K562 (cell line): ENCODE measurements at regions not wholly inside any gene's neighbourhood (a gene's known extent, or its start where the extent isn't known, plus 50 kb on each side); places are given as distances from the start of the nearest gene placed in this dataset.

ENCODE experiments used
- ATAC-seq: fragments of 200-7000 bp; cut with Tn5 transposase; 3 replicates; pipeline ENCODE4 v1.9.1; 2020; ENCODE audit warnings: moderate library complexity
- BruUV-seq: library from RNA; stranded (reverse); fragments of 400-500 nt; replicated peaks from 2 replicates; lab custom pipeline; 2021; lab: Mats Ljungman, UMichigan
- CTCF ChIA-PET: fragments of 300-600 bp; formaldehyde crosslinking; extraction: SDS; loops from one replicate; lab custom pipeline; 2021; ENCODE audit warnings: low intra/inter-chr PET ratio; lab: Yijun Ruan, JAX
- POLR2A ChIA-PET: fragments of 300-600, 350-650 bp; sonication (Branson Sonifier 250); formaldehyde crosslinking; extraction: SDS; loops from one replicate; lab custom pipeline; 2021; ENCODE audit warnings: antibody characterized with exemption, inconsistent platforms; lab: Yijun Ruan, JAX
- DNase-seq, 4 experiments: peaks; one replicate each; pipeline versions ENCODE4 v3.0.0 to v3.0.0-alpha.2; 2011 to 2018; ENCODE audit warnings: low spot score in 3 of 4, mixed read lengths in 3 of 4; ENCODE audit errors: extremely low read depth in 1 of 4
- FAIRE-seq: peaks from 2 replicates; lab custom pipeline; 2011; peaks lifted over from hg19 to GRCh38; lab: Jason Lieb, UNC
- H2AFZ ChIP-seq: 2 replicates; pipeline ENCODE4 v1.6.0; 2011; ENCODE audit warnings: low read depth, low read length, control low read depth, inconsistent platforms
- H3K27ac ChIP-seq: fragments of 200-600 bp; 3 replicates; pipeline ENCODE4 v1.8.0; 2011; ENCODE audit warnings: low read depth, mild to moderate bottlenecking, control low read depth, inconsistent platforms, low read length, moderate library complexity, mixed read lengths; ENCODE audit errors: extremely low read depth
- H3K27me3 ChIP-seq, 2 experiments: fragments of 300-600 bp in 1 of 2; 2 replicates in 1 of 2; 3 replicates in 1 of 2; pipeline versions ENCODE4 v1.6.0 to v1.8.0; 2011; ENCODE audit warnings: inconsistent platforms in 2 of 2, low read length in 2 of 2, mild to moderate bottlenecking in 1 of 2, mixed read lengths in 1 of 2, moderate library complexity in 1 of 2; ENCODE audit not compliant: control insufficient read depth in 2 of 2, insufficient read depth in 2 of 2
- H3K36me3 ChIP-seq: fragments of 300-600 bp; 3 replicates; pipeline ENCODE4 v1.8.0; 2011; ENCODE audit warnings: mild to moderate bottlenecking, low read length, inconsistent platforms; ENCODE audit not compliant: control insufficient read depth, insufficient read depth
- H3K4me1 ChIP-seq, 2 experiments: fragments of 200-600 bp in 1 of 2; replicated peaks in 1 of 2; 2 replicates in 1 of 2; 3 replicates in 1 of 2; pipeline versions ENCODE4 v1.5.1 to v1.8.0; 2011; ENCODE audit warnings: inconsistent platforms in 2 of 2, low read length in 2 of 2, mild to moderate bottlenecking in 1 of 2, mixed read lengths in 1 of 2, moderate library complexity in 1 of 2; ENCODE audit not compliant: control insufficient read depth in 2 of 2, insufficient read depth in 2 of 2
- H3K4me2 ChIP-seq: 2 replicates; pipeline ENCODE4 v1.6.1; 2011; ENCODE audit warnings: low read length, control low read depth, inconsistent platforms, mixed read lengths; ENCODE audit not compliant: insufficient read depth
- H3K4me3 ChIP-seq: fragments of 200-600 bp; sonication (generic), shearing (Covaris generic); 2 replicates; pipeline ENCODE4 v1.5.1; 2016; ENCODE audit warnings: control low read depth, inconsistent platforms
- H3K79me2 ChIP-seq: fragments of 200-600 bp; 3 replicates; pipeline ENCODE4 v1.8.0; 2011; ENCODE audit warnings: low read length, inconsistent platforms; ENCODE audit not compliant: control insufficient read depth, insufficient read depth
- H3K9ac ChIP-seq, 2 experiments: 2 replicates each; pipeline versions ENCODE4 v1.6.0 to v1.6.1; 2011; ENCODE audit warnings: low read depth in 2 of 2, low read length in 2 of 2, control low read depth in 1 of 2, inconsistent platforms in 1 of 2, mild to moderate bottlenecking in 1 of 2, mixed read lengths in 1 of 2; ENCODE audit not compliant: insufficient read depth in 1 of 2
- H3K9me1 ChIP-seq: one replicate; pipeline ENCODE4 v1.6.0; 2011; ENCODE audit warnings: inconsistent platforms, mild to moderate bottlenecking, low read length, moderate library complexity; ENCODE audit not compliant: control insufficient read depth, insufficient read depth
- H3K9me3 ChIP-seq: replicated peaks from 2 replicates; pipeline ENCODE4 v1.5.1; 2011; ENCODE audit warnings: low read depth, low read length, inconsistent platforms; ENCODE audit not compliant: control insufficient read depth, insufficient read depth
- H4K20me1 ChIP-seq: replicated peaks from 2 replicates; pipeline ENCODE4 v1.6.1; 2011; ENCODE audit warnings: low read length, inconsistent platforms, mixed read lengths; ENCODE audit not compliant: control insufficient read depth, insufficient read depth
- BMI1 ChIP-seq: fragments of 150-350 bp; IDR thresholded peaks from 2 replicates; pipeline ENCODE4 v1.6.1; 2014; ENCODE audit warnings: low read length
- CHD1 ChIP-seq: fragments of 200-600 bp; sonication (generic); IDR thresholded peaks from one replicate; pipeline ENCODE4 v1.6.1; 2012; ENCODE audit warnings: mild to moderate bottlenecking, moderate library complexity, low read length, inconsistent platforms
- E2F6 ChIP-seq, 2 experiments: IDR thresholded peaks; 2 replicates each; pipeline ENCODE4 v1.6.1; 2011; ENCODE audit warnings: borderline replicate concordance in 1 of 2, control low read depth in 1 of 2, low read depth in 1 of 2, low read length in 1 of 2, mild to moderate bottlenecking in 1 of 2, mixed read lengths in 1 of 2, moderate library complexity in 1 of 2; ENCODE audit not compliant: insufficient read depth in 1 of 2, insufficient read length in 1 of 2, poor library complexity in 1 of 2, severe bottlenecking in 1 of 2; ENCODE audit errors: extremely low read depth in 1 of 2
- FOXO4 ChIP-seq: fragments of 450-650 bp; formaldehyde crosslinking; IDR thresholded peaks from 2 replicates; pipeline ENCODE4 v1.4.0; 2020; ENCODE audit warnings: mild to moderate bottlenecking, moderate library complexity
- GATAD2B ChIP-seq: fragments of 450-650 bp; IDR thresholded peaks from 2 replicates; pipeline ENCODE4 v1.6.1; 2017; ENCODE audit warnings: mild to moderate bottlenecking, borderline replicate concordance
- LEF1 ChIP-seq: fragments of 450-650 bp; IDR thresholded peaks from 2 replicates; pipeline ENCODE4 v1.6.1; 2016; ENCODE audit warnings: mild to moderate bottlenecking
- PHF8 ChIP-seq: fragments of 200-600 bp; sonication (generic); IDR thresholded peaks from 2 replicates; pipeline ENCODE4 v1.6.1; 2012; ENCODE audit warnings: mixed run types, mild to moderate bottlenecking, inconsistent platforms, low read length, moderate library complexity, borderline replicate concordance
- PTBP1 ChIP-seq: fragments of 200-400 bp; formaldehyde crosslinking; IDR thresholded peaks from 2 replicates; pipeline ENCODE4 v1.6.1; 2017; ENCODE audit warnings: low read depth, low read length
- RBBP5 ChIP-seq: fragments of 200-600 bp; sonication (generic); IDR thresholded peaks from 2 replicates; pipeline ENCODE4 v1.6.1; 2012; ENCODE audit warnings: borderline replicate concordance, mild to moderate bottlenecking, low read length, control low read depth, inconsistent platforms; ENCODE audit not compliant: insufficient read depth, poor library complexity, severe bottlenecking
- SNIP1 ChIP-seq: fragments of 450-650 bp; IDR thresholded peaks from 2 replicates; pipeline ENCODE4 v1.7.1; 2017; ENCODE audit warnings: low read depth, mild to moderate bottlenecking
- SP2 ChIP-seq: IDR thresholded peaks from 2 replicates; pipeline ENCODE4 v1.6.1; 2011; ENCODE audit warnings: mild to moderate bottlenecking, low read depth, low read length, moderate library complexity; ENCODE audit not compliant: poor library complexity, severe bottlenecking; ENCODE audit errors: extremely low read depth
- TAL1 ChIP-seq: fragments of 450-650 bp; IDR thresholded peaks from 2 replicates; pipeline ENCODE4 v1.6.1; 2016; ENCODE audit warnings: mild to moderate bottlenecking
- ZNF121 ChIP-seq: sonication (generic); formaldehyde crosslinking; conservative IDR thresholded peaks from 2 replicates; pipeline ENCODE4 v1.8.0; 2022; ENCODE audit warnings: missing genetic modification reagents
- WGBS: fragments of 100-300 bp; shearing (Covaris generic); methylation state at CpG from one replicate; pipeline ENCODE4 v1.1.6; 2016; ENCODE audit warnings: low coverage, mixed read lengths; ENCODE audit not compliant: insufficient coverage; ENCODE audit errors: missing lambda C conversion rate; 5-methylcytosine and 5-hydroxymethylcytosine counted together
- in situ Hi-C: fragments of 300-500 bp; cut with MboI; formaldehyde crosslinking; loops from 4 replicates; pipeline ENCODE4 v1.15.0; 2018; ENCODE audit warnings: inconsistent platforms, mixed read lengths
- intact Hi-C: fragments of 100-400 bp; cut with micrococcal nuclease; formaldehyde crosslinking; loops from 2 replicates; pipeline ENCODE4 v1.14.2; 2022
- TF ChIP-seq, protein P1 (sequence below): sonication (generic); formaldehyde crosslinking; IDR thresholded peaks from 2 replicates; pipeline ENCODE4 v1.9.0; 2022; ENCODE audit warnings: mild to moderate bottlenecking, missing genetic modification reagents
- TF ChIP-seq, protein P2 (sequence below): fragments of 450-650 bp; formaldehyde crosslinking; IDR thresholded peaks from 2 replicates; pipeline ENCODE4 v1.4.0; 2020; ENCODE audit warnings: mild to moderate bottlenecking, moderate library complexity
- TF ChIP-seq, protein P3 (sequence below): sonication (generic); formaldehyde crosslinking; IDR thresholded peaks from 2 replicates; pipeline ENCODE4 v1.8.1; 2023; ENCODE audit warnings: mild to moderate bottlenecking, missing genetic modification reagents

DNA sequence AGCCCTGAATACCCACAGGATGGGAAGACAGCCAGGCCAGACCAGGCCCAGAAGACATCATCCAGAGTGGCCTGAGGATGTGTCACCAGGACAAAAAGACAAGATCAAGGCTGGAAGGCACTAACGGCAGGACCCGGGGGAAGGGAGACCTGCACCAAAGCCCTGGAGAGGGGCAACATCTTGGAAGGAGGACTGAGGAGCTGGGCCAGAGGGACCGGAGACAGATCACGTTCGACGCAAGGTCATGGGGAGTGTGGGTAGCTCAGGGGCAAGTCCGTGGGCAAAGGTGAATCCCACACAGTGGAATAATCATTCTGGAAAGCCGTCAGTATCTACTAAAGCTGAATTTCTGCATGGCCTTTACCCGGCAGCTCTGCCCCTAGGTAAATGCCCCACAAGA is 478.6 kb downstream of the MATN1 start:
- no peak overlapping the region for H2AFZ ChIP-seq
- no peaks in the 10 kb centered on the region for H3K36me3 ChIP-seq
- no peak overlapping the region for H3K27ac ChIP-seq
- peaks cover 3% of the 10 kb centered on the region; the same call in 1 of the 2 replicates for H4K20me1 ChIP-seq
- H3K9me1 ChIP-seq: no peaks in the 10 kb centered on the region
- no peak overlapping the region for H3K9ac ChIP-seq
- no peak overlapping the region for H3K4me2 ChIP-seq
- FAIRE-seq (no peak), ATAC-seq (no peak), DNase-seq (no peak)
- H3K4me3 ChIP-seq: no peak overlapping the region
- peaks cover 27 to 75% of the 10 kb centered on the region in 2 experiments for H3K27me3 ChIP-seq
- no peaks in the 10 kb centered on the region for H3K9me3 ChIP-seq
- intact Hi-C loops: no loop called here
- WGBS: 0% methylated on average over 9 of the region's 9 CpGs
- POLR2A ChIA-PET: no interaction called here
- no TSS peak for BruUV-seq
- CTCF ChIA-PET: no interaction called here
- no peaks in the 10 kb centered on the region for H3K4me1 ChIP-seq
- H3K79me2 ChIP-seq: no peaks in the 10 kb centered on the region
- in situ Hi-C loops: no loop called here
- TF ChIP-seq PTBP1 (no peak), ZNF121 (CRISPR knock-in tag) (no peak), RBBP5 (no peak), CHD1 (no peak), TAL1 (no peak), SP2 (no peak), E2F6 (IDR thresholded peaks at IDR 0.05; ENCODE audit: borderline replicate concordance in 1 of 2, extremely low read depth in 1 of 2, insufficient read depth in 1 of 2, insufficient read length in 1 of 2, low read depth in 1 of 2, low read length in 1 of 2, poor library complexity in 1 of 2, severe bottlenecking in 1 of 2) (no peak), LEF1 (no peak), BMI1 (no peak), SNIP1 (no peak), GATAD2B (no peak), FOXO4 (CRISPR knock-in tag) (no peak), PHF8 (no peak)
- TF ChIP-seq, protein P1, sequence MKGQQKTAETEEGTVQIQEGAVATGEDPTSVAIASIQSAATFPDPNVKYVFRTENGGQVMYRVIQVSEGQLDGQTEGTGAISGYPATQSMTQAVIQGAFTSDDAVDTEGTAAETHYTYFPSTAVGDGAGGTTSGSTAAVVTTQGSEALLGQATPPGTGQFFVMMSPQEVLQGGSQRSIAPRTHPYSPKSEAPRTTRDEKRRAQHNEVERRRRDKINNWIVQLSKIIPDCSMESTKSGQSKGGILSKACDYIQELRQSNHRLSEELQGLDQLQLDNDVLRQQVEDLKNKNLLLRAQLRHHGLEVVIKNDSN (CRISPR knock-in tag): no peak
- TF ChIP-seq, protein P2, sequence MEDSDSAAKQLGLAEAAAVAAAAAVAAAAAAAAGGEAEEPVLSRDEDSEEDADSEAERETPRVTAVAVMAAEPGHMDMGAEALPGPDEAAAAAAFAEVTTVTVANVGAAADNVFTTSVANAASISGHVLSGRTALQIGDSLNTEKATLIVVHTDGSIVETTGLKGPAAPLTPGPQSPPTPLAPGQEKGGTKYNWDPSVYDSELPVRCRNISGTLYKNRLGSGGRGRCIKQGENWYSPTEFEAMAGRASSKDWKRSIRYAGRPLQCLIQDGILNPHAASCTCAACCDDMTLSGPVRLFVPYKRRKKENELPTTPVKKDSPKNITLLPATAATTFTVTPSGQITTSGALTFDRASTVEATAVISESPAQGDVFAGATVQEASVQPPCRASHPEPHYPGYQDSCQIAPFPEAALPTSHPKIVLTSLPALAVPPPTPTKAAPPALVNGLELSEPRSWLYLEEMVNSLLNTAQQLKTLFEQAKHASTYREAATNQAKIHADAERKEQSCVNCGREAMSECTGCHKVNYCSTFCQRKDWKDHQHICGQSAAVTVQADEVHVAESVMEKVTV (CRISPR knock-in tag): no peak
- TF ChIP-seq, protein P3, sequence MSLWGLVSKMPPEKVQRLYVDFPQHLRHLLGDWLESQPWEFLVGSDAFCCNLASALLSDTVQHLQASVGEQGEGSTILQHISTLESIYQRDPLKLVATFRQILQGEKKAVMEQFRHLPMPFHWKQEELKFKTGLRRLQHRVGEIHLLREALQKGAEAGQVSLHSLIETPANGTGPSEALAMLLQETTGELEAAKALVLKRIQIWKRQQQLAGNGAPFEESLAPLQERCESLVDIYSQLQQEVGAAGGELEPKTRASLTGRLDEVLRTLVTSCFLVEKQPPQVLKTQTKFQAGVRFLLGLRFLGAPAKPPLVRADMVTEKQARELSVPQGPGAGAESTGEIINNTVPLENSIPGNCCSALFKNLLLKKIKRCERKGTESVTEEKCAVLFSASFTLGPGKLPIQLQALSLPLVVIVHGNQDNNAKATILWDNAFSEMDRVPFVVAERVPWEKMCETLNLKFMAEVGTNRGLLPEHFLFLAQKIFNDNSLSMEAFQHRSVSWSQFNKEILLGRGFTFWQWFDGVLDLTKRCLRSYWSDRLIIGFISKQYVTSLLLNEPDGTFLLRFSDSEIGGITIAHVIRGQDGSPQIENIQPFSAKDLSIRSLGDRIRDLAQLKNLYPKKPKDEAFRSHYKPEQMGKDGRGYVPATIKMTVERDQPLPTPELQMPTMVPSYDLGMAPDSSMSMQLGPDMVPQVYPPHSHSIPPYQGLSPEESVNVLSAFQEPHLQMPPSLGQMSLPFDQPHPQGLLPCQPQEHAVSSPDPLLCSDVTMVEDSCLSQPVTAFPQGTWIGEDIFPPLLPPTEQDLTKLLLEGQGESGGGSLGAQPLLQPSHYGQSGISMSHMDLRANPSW: no peak
